PC-3 (cell line): ENCODE measurements at regions not wholly inside any gene's neighbourhood (a gene's known extent, or its start where the extent isn't known, plus 50 kb on each side); places are given as distances from the start of the nearest gene placed in this dataset.

Experiments
- EZH2 ChIP-seq: fragments of 300-600 bp; sonication (generic); IDR thresholded peaks from one replicate; pipeline ENCODE4 v1.6.1; 2017; ENCODE audit warnings: antibody characterized with exemption, mild to moderate bottlenecking, low read length; ENCODE audit not compliant: unreplicated experiment
- EZH2phosphoT487 ChIP-seq: fragments of 300-600 bp; sonication (generic); IDR thresholded peaks from 2 replicates; pipeline ENCODE4 v1.6.1; 2018; ENCODE audit warnings: mild to moderate bottlenecking, antibody characterized with exemption, low read length, borderline replicate concordance
- TF ChIP-seq, protein P1 (sequence below): fragments of 300-600 bp; sonication (generic); conservative IDR thresholded peaks from 2 replicates; pipeline ENCODE4 v1.5.1; 2017; ENCODE audit warnings: antibody characterized with exemption, low read depth, mild to moderate bottlenecking, low read length

DNA sequence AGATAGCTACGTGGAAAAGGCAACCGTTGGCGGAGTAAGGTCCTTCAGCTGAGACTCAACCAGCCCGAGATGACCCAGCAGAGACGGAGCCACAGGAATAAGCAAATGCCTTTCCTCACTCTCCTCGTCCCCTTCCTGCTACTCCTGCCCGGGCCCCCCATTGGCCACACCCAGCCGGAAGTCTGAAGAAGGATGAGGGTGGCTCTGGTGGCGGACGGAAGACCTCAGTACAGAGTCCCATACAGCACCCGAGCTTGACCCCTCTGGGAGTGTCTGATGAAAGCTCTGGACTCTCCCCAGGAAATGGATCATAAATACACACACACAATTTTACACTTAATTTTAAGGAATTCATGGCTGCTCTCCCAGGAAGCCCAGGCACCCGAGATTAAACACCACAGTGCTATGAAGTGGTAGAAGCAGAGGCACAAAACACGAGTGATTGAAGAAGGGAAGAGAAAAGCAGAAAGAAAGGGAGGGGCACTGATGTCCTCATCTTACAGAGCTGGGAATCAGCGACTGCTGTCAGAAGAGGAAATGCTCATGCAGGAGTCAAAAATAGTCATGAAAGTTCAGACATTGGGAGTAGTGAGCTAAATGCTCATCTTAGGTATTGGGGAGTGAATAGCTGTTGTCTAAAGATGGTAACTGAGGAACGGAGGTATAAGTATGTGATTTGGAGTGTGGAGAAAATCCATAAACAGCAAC is 125.6 kb downstream of the BANF2 start:
- TF ChIP-seq, protein P1, sequence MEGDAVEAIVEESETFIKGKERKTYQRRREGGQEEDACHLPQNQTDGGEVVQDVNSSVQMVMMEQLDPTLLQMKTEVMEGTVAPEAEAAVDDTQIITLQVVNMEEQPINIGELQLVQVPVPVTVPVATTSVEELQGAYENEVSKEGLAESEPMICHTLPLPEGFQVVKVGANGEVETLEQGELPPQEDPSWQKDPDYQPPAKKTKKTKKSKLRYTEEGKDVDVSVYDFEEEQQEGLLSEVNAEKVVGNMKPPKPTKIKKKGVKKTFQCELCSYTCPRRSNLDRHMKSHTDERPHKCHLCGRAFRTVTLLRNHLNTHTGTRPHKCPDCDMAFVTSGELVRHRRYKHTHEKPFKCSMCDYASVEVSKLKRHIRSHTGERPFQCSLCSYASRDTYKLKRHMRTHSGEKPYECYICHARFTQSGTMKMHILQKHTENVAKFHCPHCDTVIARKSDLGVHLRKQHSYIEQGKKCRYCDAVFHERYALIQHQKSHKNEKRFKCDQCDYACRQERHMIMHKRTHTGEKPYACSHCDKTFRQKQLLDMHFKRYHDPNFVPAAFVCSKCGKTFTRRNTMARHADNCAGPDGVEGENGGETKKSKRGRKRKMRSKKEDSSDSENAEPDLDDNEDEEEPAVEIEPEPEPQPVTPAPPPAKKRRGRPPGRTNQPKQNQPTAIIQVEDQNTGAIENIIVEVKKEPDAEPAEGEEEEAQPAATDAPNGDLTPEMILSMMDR, result no peak
- TF ChIP-seq EZH2 (no peak), EZH2phosphoT487 (no peak)
